T-cell (primary cell): ENCODE measurements at regions not wholly inside any gene's neighbourhood (a gene's known extent, or its start where the extent isn't known, plus 50 kb on each side); places are given as distances from the start of the nearest gene placed in this dataset.
A peak's percentile ranks its signal among the peaks of the same experiment; 100 is the strongest.

Experiments
- ATAC-seq, 4 experiments: fragments of 200-7000 bp in 3 of 4; fragments of 150-1000 bp in 1 of 4; cut with Tn5 transposase; replicated peaks in 1 of 4; 1 replicate in 3 of 4; 2 replicates in 1 of 4; pipeline ENCODE4 v1.10.0; 2021; ENCODE audit warnings: moderate library complexity in 3 of 4, mild to moderate bottlenecking in 2 of 4, moderate number of reproducible peaks in 1 of 4
- CTCF ChIA-PET, 2 donors: fragments of 300-600 bp; sonication (Branson Sonifier 250); formaldehyde crosslinking; loops; one replicate each; lab custom pipeline; 2022; ENCODE audit warnings: antibody characterized with exemption in 2 of 2; lab: Charles Lee
- POLR2A ChIA-PET, 2 donors: fragments of 300-600 bp; sonication (Branson Sonifier 250); formaldehyde crosslinking; loops; one replicate each; lab custom pipeline; 2022; ENCODE audit warnings: antibody characterized with exemption in 2 of 2; lab: Charles Lee
- DNase-seq, 35 experiments: peaks; one replicate each; pipeline versions ENCODE4 v3.0.0 to v3.0.0-alpha.2; 2013 to 2023
- H3K27ac ChIP-seq: one replicate; pipeline ENCODE4 v1.5.1; 2013; ENCODE audit warnings: low read length
- H3K27me3 ChIP-seq, 2 experiments: replicated peaks in 1 of 2; 1 replicate in 1 of 2; 2 replicates in 1 of 2; pipeline versions ENCODE4 v1.6.1 to v1.7.0; 2013; ENCODE audit warnings: low read length in 1 of 2, mixed read lengths in 1 of 2; ENCODE audit not compliant: control insufficient read depth in 2 of 2, insufficient read depth in 2 of 2; ENCODE audit errors: extremely low read depth in 1 of 2
- H3K36me3 ChIP-seq, 2 donors: 1 replicate in 1 of 2; 2 replicates in 1 of 2; pipeline versions ENCODE4 v1.6.1 to v1.7.0; 2013; ENCODE audit warnings: low read length in 1 of 2; ENCODE audit not compliant: control insufficient read depth in 2 of 2, insufficient read depth in 1 of 2; ENCODE audit errors: extremely low read depth in 1 of 2
- H3K4me1 ChIP-seq, 2 experiments: 1 replicate in 1 of 2; 2 replicates in 1 of 2; pipeline versions ENCODE4 v1.6.1 to v1.7.0; 2013; ENCODE audit warnings: low read length in 2 of 2, mixed read lengths in 1 of 2; ENCODE audit not compliant: insufficient read depth in 2 of 2, control insufficient read depth in 1 of 2; ENCODE audit errors: extremely low read depth in 1 of 2
- H3K4me3 ChIP-seq, 2 donors: 1 replicate in 1 of 2; 2 replicates in 1 of 2; pipeline versions ENCODE4 v1.5.1 to v1.7.0; 2013; ENCODE audit warnings: mild to moderate bottlenecking in 2 of 2, low read length in 1 of 2, moderate library complexity in 1 of 2; ENCODE audit not compliant: control insufficient read depth in 1 of 2; ENCODE audit errors: extremely low read depth in 1 of 2
- H3K9me3 ChIP-seq: 2 replicates; pipeline ENCODE4 v1.7.0; 2013
- H3K27ac Mint-ChIP-seq, 2 donors: one replicate each; pipeline ENCODE4 v1.8.0; 2020 to 2021; ENCODE audit warnings: mild to moderate bottlenecking in 2 of 2, mixed read lengths in 2 of 2
- H3K27me3 Mint-ChIP-seq, 2 donors: one replicate each; pipeline ENCODE4 v1.8.0; 2021 to 2022; ENCODE audit warnings: mixed read lengths in 2 of 2
- H3K36me3 Mint-ChIP-seq: one replicate; pipeline ENCODE4 v1.8.0; 2021; ENCODE audit warnings: mixed read lengths
- H3K4me1 Mint-ChIP-seq, 3 donors: one replicate each; pipeline ENCODE4 v1.8.0; 2020 to 2022; ENCODE audit warnings: mixed read lengths in 3 of 3, mild to moderate bottlenecking in 1 of 3
- H3K4me3 Mint-ChIP-seq, 3 donors: one replicate each; pipeline ENCODE4 v1.8.0; 2020 to 2022; ENCODE audit warnings: mild to moderate bottlenecking in 3 of 3, mixed read lengths in 3 of 3, moderate library complexity in 3 of 3
- H3K9me3 Mint-ChIP-seq, 3 donors: one replicate each; pipeline ENCODE4 v1.8.0; 2020 to 2022; ENCODE audit warnings: mixed read lengths in 3 of 3
- WGBS: methylation state at CpG from one replicate; pipeline ENCODE4 v1.1.5; 2013; ENCODE audit warnings: missing lambda C conversion rate; ENCODE audit not compliant: insufficient coverage; 5-methylcytosine and 5-hydroxymethylcytosine counted together

DNA sequence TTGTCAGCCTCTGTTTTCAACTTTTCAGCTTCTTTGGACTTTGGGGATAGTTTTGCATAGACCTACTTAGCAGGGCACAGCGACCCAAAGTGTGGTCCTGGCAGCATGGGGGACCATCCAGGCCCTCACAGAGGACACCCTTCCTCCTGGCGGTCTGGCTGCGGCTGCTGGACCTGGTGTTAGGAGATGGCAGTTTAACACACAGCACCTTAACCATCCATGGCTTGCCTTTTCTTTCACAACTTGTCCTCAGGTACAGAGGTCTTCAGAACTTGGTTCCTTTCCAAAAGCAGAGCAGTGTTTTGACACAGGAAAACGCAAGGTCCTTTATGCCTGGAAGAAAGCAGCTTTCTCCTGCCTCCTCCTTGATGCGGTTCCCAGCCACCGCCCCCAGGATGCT lies 68.1 kb downstream of the RHOU start:
- Mint-ChIP-seq H3K36me3 (no peaks in the 10 kb centered on the region), H3K27ac (peak overlapping the region; percentile 42 to 53), H3K4me3 (no peak overlapping the region), H3K27me3 (no peaks in the 10 kb centered on the region), H3K9me3 (no peaks in the 10 kb centered on the region), H3K4me1 (peaks cover 26 to 27% (median 27%) of the 10 kb centered on the region in 3 donors)
- Histone ChIP-seq H3K27me3 (no peaks in the 10 kb centered on the region), H3K36me3 (no peaks in the 10 kb centered on the region), H3K27ac (no peak overlapping the region), H3K4me3 (no peak overlapping the region), H3K9me3 (no peaks in the 10 kb centered on the region), H3K4me1 (peaks cover 3 to 13% of the 10 kb centered on the region in 2 experiments)
- ChIA-PET POLR2A (no interaction called here), CTCF (no interaction called here)
- no peak for DNase-seq
- 100% methylated on average over 1 of the region's 6 CpGs for WGBS
- ATAC-seq, result no peak

DNA sequence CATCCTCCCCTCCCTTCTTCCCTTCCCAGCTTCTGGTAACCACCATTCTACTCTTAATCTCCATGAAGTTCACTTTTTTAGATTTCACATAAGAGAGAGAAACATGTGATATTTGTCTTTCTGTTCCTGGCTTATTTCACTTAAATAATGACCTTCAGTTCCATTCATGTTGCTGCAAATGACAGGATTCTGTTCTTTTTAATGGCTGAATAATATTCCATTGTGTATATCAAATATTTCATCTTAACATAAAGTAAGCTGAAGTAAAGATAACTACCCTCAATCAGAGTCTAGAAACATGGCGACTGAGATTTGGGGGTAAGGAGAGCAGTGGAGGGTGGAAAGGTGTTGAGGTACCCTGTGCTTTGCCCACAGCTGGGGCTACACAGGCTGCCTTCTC lies 68.9 kb downstream of the RHOU start:
- Histone ChIP-seq H3K9me3 (no peaks in the 10 kb centered on the region), H3K27ac (no peak overlapping the region), H3K36me3 (no peaks in the 10 kb centered on the region), H3K27me3 (no peaks in the 10 kb centered on the region), H3K4me1 (peaks cover 3 to 13% of the 10 kb centered on the region in 2 experiments), H3K4me3 (no peak overlapping the region)
- H3K4me1 Mint-ChIP-seq, result peaks cover 31 to 34% (median 31%) of the 10 kb centered on the region in 3 donors
- H3K36me3 Mint-ChIP-seq, result no peaks in the 10 kb centered on the region
- H3K27ac Mint-ChIP-seq, result peak overlapping the region in 1 of 2 donors; percentile 88
- H3K4me3 Mint-ChIP-seq, result no peak overlapping the region
- WGBS, result no CpG with 5 or more reads among the region's 1 CpG
- ChIA-PET CTCF (no interaction called here), POLR2A (no interaction called here)
- no peak for ATAC-seq
- no peaks in the 10 kb centered on the region for H3K9me3 Mint-ChIP-seq
- H3K27me3 Mint-ChIP-seq, result no peaks in the 10 kb centered on the region
- no peak for DNase-seq

DNA sequence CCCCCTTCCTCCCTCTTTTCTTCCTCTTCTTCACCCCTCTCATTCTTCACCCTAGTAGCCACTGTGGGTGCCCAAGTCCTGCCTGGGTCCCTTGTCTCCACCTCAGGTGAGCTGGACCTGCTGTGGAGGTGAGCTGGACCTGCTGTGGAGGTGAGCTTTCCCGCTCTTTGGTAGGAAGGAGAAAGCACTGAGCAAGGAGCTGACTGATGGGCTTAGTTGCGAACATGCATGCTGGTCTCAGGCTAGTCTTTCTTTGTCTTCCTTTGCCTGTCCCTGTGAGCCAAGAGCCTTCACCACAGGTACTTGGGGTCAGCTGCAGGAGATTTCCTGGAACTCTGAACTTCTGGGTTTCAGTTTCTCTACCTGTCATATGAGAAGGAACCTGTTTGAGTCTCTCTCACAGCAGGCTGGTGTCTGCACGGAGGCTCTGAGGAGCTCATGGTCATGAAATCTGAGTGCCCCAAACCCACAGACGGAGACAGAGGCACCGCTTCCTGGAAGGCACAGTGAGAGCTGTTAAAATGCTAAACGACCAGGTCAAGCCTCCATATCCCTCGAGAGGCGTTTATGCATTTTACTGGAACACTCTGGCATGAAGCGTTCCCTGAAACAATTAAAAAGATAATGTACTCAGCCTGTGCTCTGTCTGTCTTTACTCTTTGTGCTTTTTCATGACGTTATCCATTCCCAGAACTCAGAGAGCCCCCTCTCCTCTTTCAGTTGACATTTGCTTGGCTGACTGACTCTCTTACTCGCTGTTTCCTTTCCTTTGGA lies 69.5 kb downstream of the RHOU start:
- WGBS, result 21% methylated on average over 9 of the region's 11 CpGs
- Histone ChIP-seq H3K4me3 (no peak overlapping the region), H3K9me3 (no peaks in the 10 kb centered on the region), H3K36me3 (no peaks in the 10 kb centered on the region), H3K4me1 (peaks cover 4 to 19% of the 10 kb centered on the region in 2 experiments), H3K27me3 (no peaks in the 10 kb centered on the region), H3K27ac (peak overlapping the region; percentile 49)
- ChIA-PET POLR2A (interaction anchor here (0.6 kb wide), 2 partner anchors 31 to 71 kb away, joined by 6 to 8 read pairs; no protein-coding TSS in a partner anchor), CTCF (no interaction called here)
- H3K27ac Mint-ChIP-seq, result peak overlapping the region; percentile 85 to 88
- no peaks in the 10 kb centered on the region for H3K36me3 Mint-ChIP-seq
- DNase-seq (peak in 4 of 35 experiments; percentile 5 to 29 (median 15)), ATAC-seq (peak; percentile 48 to 79 (median 66))
- H3K4me3 Mint-ChIP-seq, result peak overlapping the region; percentile 46 to 64 (median 54)
- H3K4me1 Mint-ChIP-seq, result peaks cover 37 to 41% (median 38%) of the 10 kb centered on the region in 3 donors
- H3K27me3 Mint-ChIP-seq, result no peaks in the 10 kb centered on the region
- no peaks in the 10 kb centered on the region for H3K9me3 Mint-ChIP-seq

DNA sequence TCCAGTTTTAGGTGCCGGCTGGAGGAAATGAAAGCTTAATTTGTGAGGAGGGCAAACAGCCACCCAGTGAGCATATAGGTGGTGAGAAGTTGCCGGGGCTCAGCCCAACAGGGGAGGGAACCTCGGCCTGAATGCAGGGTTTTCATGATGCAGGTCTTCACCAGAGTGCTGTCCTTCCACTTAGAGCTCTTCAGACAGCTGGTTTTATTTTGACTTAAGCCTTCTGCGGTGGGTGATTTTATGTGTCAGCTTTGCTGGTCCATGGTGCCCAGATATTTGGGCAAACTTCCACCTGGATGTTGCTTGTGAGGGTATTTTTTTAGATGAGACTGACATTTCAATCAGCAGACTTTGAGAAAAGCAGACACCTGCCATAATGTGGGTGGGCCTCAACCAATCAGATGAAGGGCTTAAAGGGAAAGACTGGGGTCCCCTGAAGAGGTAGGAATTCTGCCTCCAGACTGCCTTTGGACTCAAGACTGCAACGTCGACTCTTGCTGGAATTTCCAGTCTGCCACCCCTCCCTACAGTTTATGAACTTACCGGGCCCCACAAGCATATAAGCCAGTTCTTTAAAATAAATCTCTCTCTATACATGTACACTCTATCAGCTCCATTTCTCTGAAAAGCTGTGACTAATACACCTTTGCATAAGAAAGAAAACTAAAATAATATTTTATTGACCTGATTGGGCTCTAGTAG lies 72.8 kb downstream of the RHOU start:
- H3K36me3 ChIP-seq, result no peaks in the 10 kb centered on the region
- H3K4me1 Mint-ChIP-seq, result peaks cover 52 to 57% (median 57%) of the 10 kb centered on the region in 3 donors
- ChIA-PET POLR2A (no interaction called here), CTCF (no interaction called here)
- H3K27me3 ChIP-seq, result no peaks in the 10 kb centered on the region
- H3K9me3 Mint-ChIP-seq, result no peaks in the 10 kb centered on the region
- H3K27ac ChIP-seq, result no peak overlapping the region
- ATAC-seq, result no peak
- no peaks in the 10 kb centered on the region for H3K36me3 Mint-ChIP-seq
- H3K4me3 Mint-ChIP-seq, result no peak overlapping the region
- no peak overlapping the region for H3K4me3 ChIP-seq
- peaks cover 13 to 43% of the 10 kb centered on the region in 2 experiments for H3K4me1 ChIP-seq
- DNase-seq, result no peak
- H3K27me3 Mint-ChIP-seq, result no peaks in the 10 kb centered on the region
- H3K27ac Mint-ChIP-seq, result no peak overlapping the region
- no peaks in the 10 kb centered on the region for H3K9me3 ChIP-seq
- WGBS, result 96% methylated on average over 5 of the region's 7 CpGs

DNA sequence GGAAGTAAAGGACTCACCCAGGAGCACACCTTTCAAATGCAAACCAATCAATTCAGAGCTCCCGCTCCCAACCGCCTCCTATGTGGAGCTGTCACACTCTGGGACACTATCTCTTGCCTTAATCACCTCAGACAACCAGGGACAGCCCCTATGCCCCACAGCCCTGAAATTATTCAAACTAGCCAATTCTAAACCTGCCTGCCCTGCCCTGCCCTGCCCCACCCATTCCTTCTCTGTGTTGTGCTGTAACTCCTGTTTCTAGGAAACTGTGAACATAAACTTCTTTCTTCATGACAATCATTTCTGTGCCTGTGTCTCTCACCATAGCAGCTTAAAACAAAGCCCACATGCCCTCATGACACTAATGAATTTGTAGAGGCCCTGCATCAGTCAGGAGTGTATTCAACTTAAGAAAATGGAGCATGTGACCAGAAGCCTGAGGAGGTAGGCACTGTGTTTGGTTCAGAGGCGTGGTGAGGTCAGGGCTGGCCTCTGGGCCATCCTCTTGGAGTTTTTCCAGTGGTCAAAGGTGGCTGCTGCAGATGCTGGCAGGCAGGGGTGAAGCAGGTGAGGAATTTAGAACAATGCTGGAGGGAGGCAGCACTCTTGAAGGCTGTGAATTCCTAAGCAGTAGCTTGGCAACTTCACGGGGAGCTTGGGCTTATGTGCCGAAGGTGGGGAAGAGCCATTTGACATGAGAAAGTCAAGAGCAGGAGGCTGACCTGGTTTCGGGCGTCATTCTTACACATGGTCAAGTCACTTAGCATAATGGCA lies 74.5 kb downstream of the RHOU start:
- Histone ChIP-seq H3K4me3 (no peak overlapping the region), H3K27me3 (no peaks in the 10 kb centered on the region), H3K9me3 (no peaks in the 10 kb centered on the region), H3K27ac (no peak overlapping the region), H3K36me3 (no peaks in the 10 kb centered on the region), H3K4me1 (peaks cover 13 to 37% of the 10 kb centered on the region in 2 experiments)
- peak in 1 of 4 experiments; percentile 46 for ATAC-seq
- WGBS, result 93% methylated on average over 7 of the region's 7 CpGs
- Mint-ChIP-seq H3K36me3 (no peaks in the 10 kb centered on the region), H3K4me3 (peak overlapping the region in 1 of 3 donors; percentile 47), H3K27ac (peak overlapping the region; percentile 30 to 62), H3K4me1 (peaks cover 39 to 49% (median 47%) of the 10 kb centered on the region in 3 donors), H3K9me3 (no peaks in the 10 kb centered on the region), H3K27me3 (no peaks in the 10 kb centered on the region)
- ChIA-PET CTCF (no interaction called here), POLR2A (no interaction called here)
- DNase-seq, result no peak

DNA sequence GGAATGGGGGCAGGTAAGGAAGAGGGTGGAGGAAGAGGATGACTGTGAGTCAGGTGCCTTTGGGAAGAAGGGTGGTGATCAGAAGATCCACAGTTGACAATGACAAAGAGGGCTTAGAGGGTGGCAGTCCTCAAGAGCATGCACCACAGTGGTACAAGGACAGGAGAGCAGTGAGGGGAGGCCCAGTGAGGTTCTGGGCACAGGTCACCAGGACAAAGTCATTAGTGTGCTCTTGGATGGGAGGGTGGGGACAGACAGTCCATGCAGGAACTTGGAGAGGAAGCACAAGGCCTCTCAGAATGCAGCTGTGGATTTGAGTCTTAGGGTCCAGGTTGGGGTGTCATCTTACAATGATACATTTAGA lies 75.1 kb downstream of the RHOU start:
- no peak overlapping the region for H3K4me3 ChIP-seq
- no peaks in the 10 kb centered on the region for H3K9me3 Mint-ChIP-seq
- H3K4me3 Mint-ChIP-seq, result peak overlapping the region in 1 of 3 donors; percentile 47
- peaks cover 10 to 31% of the 10 kb centered on the region in 2 experiments for H3K4me1 ChIP-seq
- ATAC-seq (no peak), DNase-seq (no peak)
- H3K27me3 ChIP-seq, result no peaks in the 10 kb centered on the region
- no peaks in the 10 kb centered on the region for H3K36me3 ChIP-seq
- ChIA-PET POLR2A (no interaction called here), CTCF (no interaction called here)
- no peak overlapping the region for H3K27ac ChIP-seq
- H3K27me3 Mint-ChIP-seq, result no peaks in the 10 kb centered on the region
- no peaks in the 10 kb centered on the region for H3K9me3 ChIP-seq
- no peaks in the 10 kb centered on the region for H3K36me3 Mint-ChIP-seq
- H3K27ac Mint-ChIP-seq, result peak overlapping the region; percentile 5 to 62
- H3K4me1 Mint-ChIP-seq, result peaks cover 33 to 43% (median 41%) of the 10 kb centered on the region in 3 donors
